Astrocyte (in vitro differentiated cells and primary cell): ENCODE measurements at regions not wholly inside any gene's neighbourhood (a gene's known extent, or its start where the extent isn't known, plus 50 kb on each side); places are given as distances from the start of the nearest gene placed in this dataset.

Source experiments
- DNase-seq: peaks from one replicate; pipeline ENCODE4 v3.0.0-alpha.2; 2010; ENCODE audit warnings: low read depth
- FAIRE-seq: peaks from 2 replicates; lab custom pipeline; 2011; peaks lifted over from hg19 to GRCh38; lab: Jason Lieb, UNC
- H2AFZ ChIP-seq: 2 replicates; pipeline ENCODE4 v1.6.0; 2012; ENCODE audit warnings: low read depth, low read length, inconsistent platforms
- H3K27ac ChIP-seq: 2 replicates; pipeline ENCODE4 v1.5.1; 2011; ENCODE audit warnings: low read depth, low read length, inconsistent platforms
- H3K27me3 ChIP-seq: 2 replicates; pipeline ENCODE4 v1.6.0; 2011; ENCODE audit warnings: low read length, inconsistent platforms; ENCODE audit not compliant: insufficient read depth
- H3K36me3 ChIP-seq: 2 replicates; pipeline ENCODE4 v1.5.1; 2011; ENCODE audit warnings: low read length, inconsistent platforms; ENCODE audit not compliant: insufficient read depth
- H3K4me1 ChIP-seq: 2 replicates; pipeline ENCODE4 v1.5.1; 2011; ENCODE audit warnings: low read length, inconsistent platforms; ENCODE audit not compliant: insufficient read depth
- H3K4me2 ChIP-seq: 2 replicates; pipeline ENCODE4 v1.6.0; 2012; ENCODE audit warnings: low read length, inconsistent platforms
- H3K4me3 ChIP-seq: 2 replicates; pipeline ENCODE4 v1.5.1; 2011; ENCODE audit warnings: low read depth, mild to moderate bottlenecking, low read length, inconsistent platforms; ENCODE audit not compliant: insufficient read depth
- H3K79me2 ChIP-seq: 2 replicates; pipeline ENCODE4 v1.6.0; 2012; ENCODE audit warnings: mild to moderate bottlenecking, low read length, inconsistent platforms; ENCODE audit not compliant: insufficient read depth
- H3K9ac ChIP-seq: 2 replicates; pipeline ENCODE4 v1.6.0; 2012; ENCODE audit warnings: mild to moderate bottlenecking, low read length, inconsistent platforms
- H3K9me3 ChIP-seq: 2 replicates; pipeline ENCODE4 v1.5.1; 2012; ENCODE audit warnings: low read depth, mild to moderate bottlenecking, low read length, inconsistent platforms; ENCODE audit not compliant: insufficient read depth
- H4K20me1 ChIP-seq: 2 replicates; pipeline ENCODE4 v1.6.0; 2012; ENCODE audit warnings: low read length, inconsistent platforms; ENCODE audit not compliant: insufficient read depth
- H3K27ac Mint-ChIP-seq: one replicate; pipeline ENCODE4 v1.8.0; 2021; ENCODE audit warnings: mild to moderate bottlenecking, mixed read lengths; ENCODE audit not compliant: unreplicated experiment
- H3K27me3 Mint-ChIP-seq: one replicate; pipeline ENCODE4 v1.8.0; 2021; ENCODE audit warnings: low read depth, mixed read lengths; ENCODE audit not compliant: unreplicated experiment
- H3K36me3 Mint-ChIP-seq: one replicate; pipeline ENCODE4 v1.8.0; 2021; ENCODE audit warnings: low read depth, mixed read lengths; ENCODE audit not compliant: unreplicated experiment
- H3K4me1 Mint-ChIP-seq: one replicate; pipeline ENCODE4 v1.8.0; 2021; ENCODE audit warnings: low read depth, mixed read lengths; ENCODE audit not compliant: unreplicated experiment
- H3K4me3 Mint-ChIP-seq: one replicate; pipeline ENCODE4 v1.8.0; 2021; ENCODE audit warnings: mild to moderate bottlenecking, moderate library complexity, mixed read lengths; ENCODE audit not compliant: unreplicated experiment
- H3K9me3 Mint-ChIP-seq: one replicate; pipeline ENCODE4 v1.8.0; 2021; ENCODE audit warnings: mild to moderate bottlenecking, mixed read lengths; ENCODE audit not compliant: unreplicated experiment
- CTCF ChIP-seq: IDR thresholded peaks from 2 replicates; pipeline ENCODE4 v1.5.1; 2011; ENCODE audit warnings: low read depth, mild to moderate bottlenecking, inconsistent platforms, low read length, moderate library complexity; ENCODE audit not compliant: insufficient read depth
- EZH2 ChIP-seq: IDR thresholded peaks from 2 replicates; pipeline ENCODE4 v1.6.1; 2012; ENCODE audit warnings: mild to moderate bottlenecking, low read length, inconsistent platforms; ENCODE audit not compliant: insufficient read depth

DNA sequence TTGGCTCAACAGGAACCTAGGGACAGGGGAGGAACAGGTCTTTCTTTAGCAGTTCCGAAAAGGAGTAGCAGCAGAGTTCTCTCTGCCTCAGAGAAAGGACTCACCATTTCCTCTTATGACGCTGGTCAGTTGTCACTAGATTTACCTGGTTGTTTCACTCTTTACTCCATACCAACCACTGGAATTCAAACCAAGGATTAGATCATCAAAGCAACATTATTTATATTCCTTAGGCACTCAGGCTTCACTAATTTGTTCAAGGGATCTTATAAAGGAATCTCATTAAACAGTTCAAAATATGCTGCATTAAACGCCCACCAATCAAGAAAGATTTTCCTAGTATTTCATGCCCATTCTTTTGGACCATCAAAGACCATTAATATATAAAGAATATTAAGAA, 1129.5 kb upstream of the MAP3K7 start:
- Mint-ChIP-seq H3K4me1 (peaks cover 2% of the 10 kb centered on the region), H3K36me3 (no peaks in the 10 kb centered on the region), H3K4me3 (no peak overlapping the region), H3K9me3 (no peaks in the 10 kb centered on the region), H3K27me3 (no peaks in the 10 kb centered on the region), H3K27ac (no peak overlapping the region)
- FAIRE-seq (no peak), DNase-seq (peak; percentile 62)
- Histone ChIP-seq H3K79me2 (no peaks in the 10 kb centered on the region), H3K27ac (no peak overlapping the region), H3K36me3 (no peaks in the 10 kb centered on the region), H3K9ac (no peak overlapping the region), H3K9me3 (no peaks in the 10 kb centered on the region), H3K4me1 (no peaks in the 10 kb centered on the region), H3K4me2 (no peak overlapping the region), H2AFZ (no peak overlapping the region), H3K27me3 (no peaks in the 10 kb centered on the region), H3K4me3 (no peak overlapping the region), H4K20me1 (no peaks in the 10 kb centered on the region)
- TF ChIP-seq EZH2 (no peak), CTCF (no peak)

GRCh38 chr6:91715171-91715805, 1128.4 kb upstream of the MAP3K7 start:
- H3K4me1 Mint-ChIP-seq = peaks cover 2% of the 10 kb centered on the region
- H3K27ac Mint-ChIP-seq = no peak overlapping the region
- H2AFZ ChIP-seq = no peak overlapping the region
- TF ChIP-seq CTCF = no peak
- TF ChIP-seq EZH2 = no peak
- no peaks in the 10 kb centered on the region for H3K9me3 ChIP-seq
- H3K4me2 ChIP-seq = no peak overlapping the region
- H3K27me3 ChIP-seq = no peaks in the 10 kb centered on the region
- no peaks in the 10 kb centered on the region for H3K36me3 ChIP-seq
- H3K36me3 Mint-ChIP-seq = no peaks in the 10 kb centered on the region
- DNase-seq = no peak
- no peak overlapping the region for H3K9ac ChIP-seq
- H3K4me3 Mint-ChIP-seq = no peak overlapping the region
- H3K27me3 Mint-ChIP-seq = no peaks in the 10 kb centered on the region
- H3K79me2 ChIP-seq = no peaks in the 10 kb centered on the region
- H3K9me3 Mint-ChIP-seq = no peaks in the 10 kb centered on the region
- no peaks in the 10 kb centered on the region for H3K4me1 ChIP-seq
- no peak overlapping the region for H3K27ac ChIP-seq
- no peak for FAIRE-seq
- H4K20me1 ChIP-seq = no peaks in the 10 kb centered on the region
- no peak overlapping the region for H3K4me3 ChIP-seq

- Histone ChIP-seq H3K36me3 (no peaks in the 10 kb centered on the region), H3K9me3 (no peaks in the 10 kb centered on the region), H3K4me1 (no peaks in the 10 kb centered on the region), H3K9ac (no peak overlapping the region), H3K79me2 (no peaks in the 10 kb centered on the region), H4K20me1 (no peaks in the 10 kb centered on the region), H3K27me3 (no peaks in the 10 kb centered on the region), H3K27ac (no peak overlapping the region), H3K4me3 (no peak overlapping the region), H2AFZ (no peak overlapping the region), H3K4me2 (no peak overlapping the region)
- Mint-ChIP-seq H3K27ac (no peak overlapping the region), H3K4me3 (no peak overlapping the region), H3K36me3 (no peaks in the 10 kb centered on the region), H3K9me3 (no peaks in the 10 kb centered on the region), H3K27me3 (no peaks in the 10 kb centered on the region), H3K4me1 (peaks cover 2% of the 10 kb centered on the region)
- DNase-seq (peak; percentile 37), FAIRE-seq (no peak)
- TF ChIP-seq EZH2 = no peak
- TF ChIP-seq CTCF = peak; percentile 8
Measured at GRCh38 chr6:91713911-91714310, 1127.0 kb upstream of the MAP3K7 start.
